ENCODE measurements at regions not wholly inside any gene's neighbourhood (a gene's known extent, or its start where the extent isn't known, plus 50 kb on each side); places are given as distances from the start of the nearest gene placed in this dataset.

DNA sequence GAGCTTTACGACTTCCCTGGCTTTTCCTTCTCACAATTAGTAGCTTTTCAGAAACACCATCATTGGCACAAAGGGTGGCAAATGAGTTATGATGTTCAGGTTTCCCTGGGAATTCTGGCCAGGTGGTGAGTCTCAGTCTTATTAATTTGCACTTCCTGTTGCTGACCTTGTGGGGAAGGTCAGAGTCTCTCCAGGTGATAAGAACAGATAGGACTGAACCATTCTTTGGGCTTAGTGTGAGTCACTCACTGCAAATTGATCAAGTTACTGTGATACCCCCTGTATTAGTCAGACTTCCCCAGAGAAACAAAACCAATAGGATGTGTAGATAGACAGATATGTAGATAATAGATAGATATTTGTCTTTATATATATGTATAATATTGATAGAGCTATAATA is 53.8 kb upstream of the RANBP3L start:
- no peak for DNase-seq (ENCODE audit: low read depth in 2 of 2)

DNA sequence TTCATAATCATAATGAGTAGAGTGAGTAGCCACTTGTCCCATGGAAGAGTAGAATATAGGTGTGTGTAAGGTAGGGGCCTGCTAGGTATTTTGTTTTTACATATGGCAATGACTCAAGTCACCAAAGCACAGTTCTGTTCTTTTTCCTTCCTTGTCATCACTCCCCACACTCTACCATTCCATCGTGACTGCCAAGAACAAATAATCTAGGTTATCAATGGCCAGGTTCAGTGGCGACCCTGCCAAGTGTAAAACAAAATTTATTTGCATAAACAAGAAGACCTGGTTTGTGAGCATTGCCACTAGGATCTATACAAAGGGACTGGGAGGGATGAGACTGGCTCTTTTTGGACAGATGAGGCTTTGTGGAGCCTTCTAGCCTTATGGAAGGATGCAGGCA is 55.2 kb upstream of the RANBP3L start:
- no peak for DNase-seq (ENCODE audit: low read depth in 2 of 2)

DNA sequence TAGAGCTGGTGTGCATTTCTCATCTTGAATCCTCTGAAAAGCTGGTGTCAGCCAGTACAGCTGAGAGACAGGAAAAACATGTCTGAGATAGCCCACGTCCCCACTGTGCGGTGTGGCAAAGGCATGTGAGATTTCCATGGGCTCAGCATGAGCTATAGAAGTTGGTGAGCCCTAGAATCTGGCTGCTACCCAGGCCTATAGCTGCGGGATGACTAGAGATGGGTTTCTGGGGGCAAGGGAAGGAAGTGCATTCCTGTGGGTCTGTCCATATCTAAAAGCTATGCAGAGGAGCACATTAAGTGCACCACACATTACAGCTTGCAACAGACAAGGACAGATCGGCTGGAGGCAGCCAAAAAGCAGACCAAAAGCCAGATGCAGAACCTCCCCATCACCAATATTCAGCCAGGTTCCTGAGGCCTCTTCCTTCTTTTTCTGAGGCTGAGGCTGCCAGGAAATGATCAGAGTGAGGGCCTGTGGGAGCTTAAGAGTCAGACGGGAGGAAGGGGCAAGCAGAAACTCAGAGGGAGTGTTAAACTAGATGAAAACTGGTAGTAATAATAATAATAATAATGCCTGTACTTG is 55.8 kb upstream of the RANBP3L start:
- DNase-seq (ENCODE audit: low read depth in 2 of 2), result no peak

DNA sequence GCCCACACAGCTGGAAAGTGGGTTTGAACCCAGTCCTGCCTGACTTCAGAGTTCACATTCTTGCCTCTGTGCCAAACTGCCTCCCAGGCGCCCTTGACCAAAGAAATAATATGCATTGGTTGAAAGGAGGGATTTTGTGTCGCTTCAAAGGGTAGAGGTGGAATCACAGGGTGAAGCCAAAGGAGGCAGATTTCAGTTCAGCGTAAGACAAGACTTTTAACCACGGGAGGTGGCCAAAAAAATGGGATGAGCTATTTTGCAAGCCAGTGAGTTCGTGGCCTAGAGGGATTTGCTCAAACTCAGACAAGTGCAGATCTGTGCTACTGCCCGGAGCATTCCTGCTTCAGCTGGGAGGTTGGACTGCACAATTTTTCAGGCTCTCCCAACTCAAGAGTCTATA is 57.6 kb upstream of the RANBP3L start:
- no peak for DNase-seq (ENCODE audit: low read depth in 2 of 2)

DNA sequence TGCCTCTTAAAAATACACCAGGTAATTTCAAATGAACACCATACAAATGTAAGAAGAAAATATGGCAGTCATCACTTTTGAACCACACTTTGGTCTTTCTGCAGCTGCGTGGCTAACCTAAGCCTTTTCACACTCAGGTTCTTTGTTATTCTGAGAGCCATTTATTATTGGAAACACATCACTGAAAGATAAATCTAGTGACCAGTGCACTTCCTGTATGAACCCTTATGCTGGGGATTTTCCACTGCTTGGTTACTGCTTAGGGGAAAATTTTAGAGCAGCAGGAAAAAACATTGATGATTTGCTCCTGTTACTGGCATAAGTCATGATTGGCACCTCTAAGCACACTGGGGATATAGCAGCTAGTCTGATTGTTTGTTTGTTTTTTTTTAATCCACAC is 58.6 kb upstream of the RANBP3L start:
- no peak for DNase-seq (ENCODE audit: low read depth in 2 of 2)

DNA sequence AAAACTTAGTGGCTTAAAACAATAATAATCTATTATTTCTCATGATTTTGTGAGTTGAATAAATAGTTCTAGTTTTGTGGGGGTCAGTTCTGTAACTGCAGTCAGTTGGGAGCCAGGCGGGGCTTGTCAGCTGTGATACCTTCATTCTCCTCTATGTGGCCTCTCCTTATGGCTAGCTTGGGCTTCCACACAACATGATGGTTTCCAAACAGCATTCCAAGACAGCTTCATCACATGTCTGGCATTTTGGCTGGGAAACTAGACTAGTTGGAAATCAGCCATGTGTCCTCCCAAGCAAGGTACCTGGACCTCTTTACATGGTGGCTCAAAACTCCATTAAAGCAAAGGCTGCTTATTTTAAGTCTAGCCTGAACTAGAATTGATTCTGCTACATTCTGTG is 61.4 kb upstream of the RANBP3L start:
- no peak for DNase-seq (ENCODE audit: low read depth in 2 of 2)

DNA sequence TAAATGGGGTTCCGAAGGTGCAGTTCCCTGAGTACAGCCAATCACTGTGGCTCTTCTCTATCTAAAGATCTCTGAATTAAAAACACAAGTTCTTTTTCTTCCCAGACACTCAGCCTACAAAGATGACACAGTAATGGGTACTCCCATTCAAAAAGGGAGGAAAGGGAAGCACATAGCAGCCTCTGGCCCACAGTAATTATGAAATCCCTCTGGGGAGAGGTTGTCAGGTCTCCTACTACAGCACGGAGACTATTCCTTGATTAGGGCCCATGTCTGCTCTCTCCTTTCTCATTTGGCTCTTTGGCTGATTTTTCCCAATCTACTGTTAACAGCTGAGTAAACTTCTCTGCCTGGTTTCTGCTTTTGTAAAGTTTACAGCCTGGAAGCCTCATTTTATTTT is 62.0 kb upstream of the RANBP3L start:
- no peak for DNase-seq (ENCODE audit: low read depth in 2 of 2)

DNA sequence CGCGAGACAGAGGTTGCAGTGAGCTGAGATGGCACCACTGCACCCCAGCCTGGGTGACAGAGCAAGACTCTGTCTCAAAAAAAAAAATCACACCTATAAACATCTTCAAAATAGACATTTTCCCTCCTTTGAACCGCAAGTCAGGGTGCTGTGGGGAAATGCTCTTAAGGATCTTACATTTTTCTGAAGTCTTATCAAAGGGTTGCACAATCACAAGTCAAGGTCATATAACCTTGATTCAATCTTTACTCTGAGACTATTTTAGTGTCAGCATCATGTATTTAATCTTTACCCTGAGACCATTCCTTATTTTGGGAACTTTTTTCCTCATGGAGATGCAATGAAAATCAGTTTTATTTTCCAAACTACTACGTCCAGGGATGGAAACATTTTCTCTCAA is 62.8 kb upstream of the RANBP3L start:
- DNase-seq (ENCODE audit: low read depth in 2 of 2), result no peak

DNA sequence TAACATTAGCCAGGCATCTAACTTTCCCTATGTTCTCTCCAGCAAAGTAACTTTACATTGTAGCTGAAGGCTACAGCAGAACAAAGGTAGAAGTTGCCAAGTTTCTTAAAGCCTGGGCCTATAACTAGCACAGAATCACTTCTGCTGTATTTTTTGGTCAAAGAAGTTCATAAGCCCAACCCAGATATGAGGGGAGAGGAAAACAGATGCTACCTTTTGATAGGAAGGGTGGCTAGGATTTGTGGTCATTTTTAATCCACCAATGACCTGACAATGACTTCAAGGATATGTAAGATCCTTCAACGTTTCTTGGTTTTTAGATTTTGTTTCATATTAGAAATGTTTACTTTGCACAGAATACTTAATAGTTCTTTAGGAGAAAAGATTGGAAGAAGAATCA is 64.2 kb upstream of the RANBP3L start:
- DNase-seq (ENCODE audit: low read depth in 2 of 2), result no peak

DNA sequence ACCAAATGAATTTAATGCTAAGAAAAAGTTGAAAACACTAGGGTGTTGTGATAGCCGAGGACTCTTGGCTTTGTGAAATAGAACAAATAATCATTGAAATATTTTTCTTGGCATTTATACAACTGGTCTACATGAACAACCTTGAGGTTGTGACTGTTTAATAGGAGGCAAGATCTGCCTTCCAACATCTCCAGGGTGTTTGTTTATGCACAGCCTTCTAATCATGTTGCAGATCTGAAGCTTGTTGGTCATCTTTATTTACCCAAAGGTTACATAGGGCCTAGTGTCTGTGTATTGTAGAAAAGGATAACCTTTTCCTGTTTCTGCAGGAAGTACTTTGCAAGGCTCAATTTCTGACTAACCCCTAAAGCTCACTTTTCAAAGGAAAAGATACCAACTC is 65.2 kb upstream of the RANBP3L start:
- no peak for DNase-seq (ENCODE audit: low read depth in 2 of 2)

DNA sequence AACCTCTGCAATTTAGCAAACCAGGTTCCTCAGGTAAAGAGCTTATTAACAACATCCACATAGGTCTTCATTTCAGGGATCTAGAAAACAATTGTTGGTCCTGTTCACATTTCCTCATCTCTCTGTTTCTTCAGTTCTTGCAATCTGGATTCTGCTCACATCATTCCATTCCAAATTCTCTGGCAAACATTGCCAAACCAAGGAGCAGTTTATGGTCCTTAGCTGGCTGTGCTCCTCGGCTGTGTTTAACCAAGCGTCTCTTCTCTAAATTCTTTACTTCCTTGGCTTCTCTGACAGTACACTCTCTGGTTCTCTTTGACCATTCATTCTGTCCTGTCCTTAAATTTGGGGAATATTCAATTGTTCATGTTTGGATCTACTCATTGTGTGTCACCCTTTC is 65.8 kb upstream of the RANBP3L start:
- no peak for DNase-seq (ENCODE audit: low read depth in 2 of 2)

DNA sequence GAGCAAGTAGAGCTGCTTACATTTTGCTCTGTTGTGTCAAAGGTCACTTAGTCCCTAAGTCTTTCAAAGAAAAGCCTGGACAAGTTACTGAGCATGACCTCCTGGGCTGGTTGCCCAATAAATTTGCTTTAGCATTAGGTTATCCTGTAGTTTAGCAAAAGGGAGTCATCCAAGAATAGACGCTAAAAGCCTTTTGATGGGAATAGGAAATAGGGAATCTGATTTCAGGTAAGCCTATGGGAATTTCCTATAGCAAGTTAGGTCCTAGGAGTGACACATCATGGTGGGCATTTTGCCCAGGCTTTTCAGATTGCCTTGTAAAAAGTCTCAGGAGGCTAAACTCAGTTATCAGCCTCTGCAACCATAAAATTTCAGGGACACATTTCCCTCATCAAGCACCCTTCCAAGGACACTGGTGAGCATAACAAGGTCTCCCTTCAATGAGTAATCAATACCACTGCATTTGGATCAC is 67.6 kb upstream of the RANBP3L start:
- DNase-seq (ENCODE audit: low read depth in 2 of 2), result no peak

DNA sequence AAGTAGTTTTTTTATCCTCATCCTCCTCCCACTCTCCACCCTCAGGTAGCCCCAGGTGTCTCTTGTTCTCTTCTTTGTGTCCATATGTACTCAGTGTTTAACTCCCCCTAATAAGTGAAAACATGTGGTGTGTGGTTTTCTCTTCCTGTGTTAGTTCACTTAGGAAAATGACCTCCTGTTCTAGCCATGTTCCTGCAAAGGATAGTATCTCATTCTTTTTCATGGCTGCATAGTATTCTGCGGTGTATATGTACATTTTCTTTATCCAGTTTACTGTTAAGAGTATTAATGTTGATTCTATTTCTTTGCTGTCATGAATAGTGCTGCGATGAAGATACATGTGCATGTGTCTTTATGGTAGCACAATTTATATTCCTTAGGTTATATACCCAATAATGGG is 68.4 kb upstream of the RANBP3L start:
- DNase-seq (ENCODE audit: low read depth in 2 of 2), result no peak

DNA sequence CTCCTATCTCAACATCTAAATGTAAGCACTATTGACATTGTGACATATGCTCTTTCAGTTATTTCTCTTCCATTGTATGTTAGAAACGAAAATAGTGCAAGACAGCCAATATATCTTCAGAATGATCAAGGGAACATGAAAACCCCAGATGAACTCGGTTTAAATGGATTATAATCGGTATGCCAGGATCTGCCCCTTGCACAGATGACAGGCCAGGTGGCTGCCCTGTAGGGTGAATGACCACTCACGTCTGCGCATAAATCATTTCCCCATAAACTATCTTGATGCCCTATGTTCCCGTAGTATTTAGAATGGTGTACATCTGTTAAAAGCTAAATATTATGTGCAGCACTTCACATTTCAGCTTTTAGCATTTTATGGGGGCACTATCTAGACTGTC is 69.7 kb upstream of the RANBP3L start:
- DNase-seq (ENCODE audit: low read depth in 2 of 2), result no peak

DNA sequence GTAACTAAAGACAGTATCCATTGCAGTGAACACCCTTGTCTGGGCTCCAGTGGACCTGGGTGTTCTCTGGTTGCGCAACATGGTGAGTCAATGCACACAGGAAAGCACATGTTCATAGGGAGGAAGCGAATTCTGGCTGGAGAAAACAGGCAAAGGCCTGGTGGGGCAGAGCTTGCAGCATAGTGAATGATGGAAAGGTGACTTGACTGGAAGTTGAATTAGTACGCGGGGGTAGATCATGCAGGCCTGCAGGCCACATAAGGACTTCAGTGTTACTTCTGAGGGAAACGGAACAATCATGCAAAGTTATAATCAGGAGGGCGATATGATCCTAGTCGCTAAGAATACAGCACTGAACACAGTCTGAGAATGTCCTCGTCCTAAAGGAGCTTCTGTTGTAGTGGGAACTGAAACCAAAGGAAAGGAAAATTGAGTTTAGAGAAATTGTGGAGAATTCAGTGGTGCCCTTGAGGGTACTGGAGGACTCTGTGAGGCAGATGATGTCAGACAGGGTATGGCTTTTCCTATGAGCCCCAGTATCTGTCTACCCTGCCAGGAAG is 71.9 kb upstream of the RANBP3L start:
- no peak for DNase-seq (ENCODE audit: low read depth in 2 of 2)

DNA sequence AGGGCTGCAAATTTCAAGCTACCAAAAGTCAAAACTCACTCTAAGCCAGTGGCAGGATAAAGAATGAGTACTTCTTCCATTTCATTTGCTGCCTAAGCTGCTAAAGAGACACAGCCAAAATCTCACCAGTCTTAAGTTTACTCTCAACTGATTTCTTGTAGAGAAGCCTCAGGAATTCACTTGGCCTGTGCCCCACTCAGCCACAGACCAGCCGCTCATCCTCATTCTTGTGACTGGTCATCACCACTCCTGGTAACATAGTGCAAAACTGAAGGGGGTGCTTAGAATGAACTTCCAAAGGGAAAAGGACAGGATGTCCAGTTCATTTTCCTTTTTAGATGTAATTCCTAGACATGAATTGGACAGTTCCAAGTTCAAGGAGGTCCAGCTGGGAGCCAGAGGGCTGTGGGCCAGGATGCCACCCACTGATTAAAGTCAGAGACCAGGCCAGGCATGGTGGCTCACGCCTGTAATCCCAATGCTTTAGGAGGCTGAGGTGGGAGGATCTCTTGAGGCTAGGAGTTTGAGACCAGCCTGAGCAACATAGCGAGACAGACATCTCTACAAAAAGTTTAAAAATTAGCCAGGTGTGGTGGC is 72.7 kb upstream of the RANBP3L start:
- DNase-seq (ENCODE audit: low read depth in 2 of 2), result no peak

DNA sequence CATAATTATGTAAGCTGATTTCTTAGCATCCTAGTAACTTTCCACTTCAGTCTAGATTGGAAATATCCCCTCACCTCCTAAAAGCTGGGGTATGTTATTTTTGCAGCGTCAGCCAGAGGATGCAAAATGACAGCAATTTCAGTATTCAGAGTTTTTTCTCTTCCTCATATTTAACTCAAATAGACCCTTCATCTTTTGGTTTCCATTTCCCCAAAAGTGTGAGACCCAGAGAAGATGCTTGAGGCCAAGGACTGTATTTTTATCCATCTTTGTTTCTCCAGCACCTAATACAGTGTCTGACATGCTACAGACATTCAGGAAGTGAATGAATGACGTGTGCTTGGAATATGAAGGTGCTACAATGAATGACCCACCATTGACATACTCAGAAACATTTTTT is 75.5 kb upstream of the RANBP3L start:
- DNase-seq (ENCODE audit: low read depth in 2 of 2), result no peak

DNA sequence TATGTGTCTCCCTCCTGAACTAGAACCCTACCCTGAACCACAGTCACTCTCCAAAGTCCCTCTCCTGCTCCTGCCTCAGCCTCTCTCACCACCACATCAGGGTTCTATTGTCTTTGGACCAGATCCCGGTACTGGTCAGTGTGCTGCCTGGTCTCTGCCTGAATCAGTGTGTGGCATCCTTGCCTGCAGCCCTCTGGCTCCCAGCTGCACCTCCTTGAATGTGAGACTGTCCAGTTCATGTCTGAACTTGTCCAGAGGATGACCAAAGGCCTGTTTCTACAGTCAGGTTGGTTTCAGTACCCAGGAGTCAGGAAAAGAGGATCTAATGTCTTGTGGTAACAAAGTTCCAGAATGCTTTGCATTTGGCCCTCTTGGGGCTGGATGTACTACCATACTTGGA is 76.8 kb upstream of the RANBP3L start:
- no peak for DNase-seq (ENCODE audit: low read depth in 2 of 2)

DNA sequence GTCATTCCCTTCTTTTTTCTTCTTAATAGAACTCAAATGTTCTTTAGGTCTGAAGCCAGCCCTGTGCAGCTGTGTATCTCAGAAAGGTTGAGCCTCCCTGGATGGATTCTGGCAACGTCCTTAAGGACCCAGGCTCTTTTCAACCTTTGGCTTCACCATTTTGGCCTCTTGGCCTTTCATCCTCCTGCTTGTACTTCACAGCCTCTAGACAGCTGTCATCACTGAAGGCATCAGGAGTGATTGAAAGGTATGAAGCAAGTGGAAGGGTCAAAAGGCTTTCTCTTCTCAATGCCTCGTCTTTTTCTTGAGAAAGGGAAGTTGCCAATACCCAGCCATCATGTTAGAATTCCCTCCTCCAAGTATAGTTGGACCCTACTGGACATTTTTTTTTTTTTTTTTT is 81.2 kb upstream of the RANBP3L start:
- DNase-seq (ENCODE audit: low read depth in 2 of 2), result no peak

DNA sequence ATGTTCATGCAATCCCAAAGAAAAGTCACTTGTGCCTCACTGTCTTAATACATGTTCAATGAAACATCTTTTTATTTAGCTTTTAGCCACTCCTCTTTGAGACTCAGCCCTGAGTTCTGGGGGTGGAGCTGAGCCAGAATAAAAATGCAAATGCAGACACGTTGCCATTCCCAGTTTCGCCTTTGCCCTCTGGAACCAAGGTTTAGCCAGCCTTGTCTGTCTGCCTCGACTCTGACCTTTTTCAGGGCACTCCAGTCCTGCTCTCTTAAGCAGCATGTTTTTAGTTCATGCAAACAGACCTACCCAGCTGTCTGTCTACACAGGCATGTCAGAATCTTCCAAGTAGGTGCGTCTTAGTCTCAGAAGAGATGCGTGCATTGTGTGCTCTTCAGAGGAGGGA is 82.2 kb upstream of the RANBP3L start:
- no peak for DNase-seq (ENCODE audit: low read depth in 2 of 2)

DNA sequence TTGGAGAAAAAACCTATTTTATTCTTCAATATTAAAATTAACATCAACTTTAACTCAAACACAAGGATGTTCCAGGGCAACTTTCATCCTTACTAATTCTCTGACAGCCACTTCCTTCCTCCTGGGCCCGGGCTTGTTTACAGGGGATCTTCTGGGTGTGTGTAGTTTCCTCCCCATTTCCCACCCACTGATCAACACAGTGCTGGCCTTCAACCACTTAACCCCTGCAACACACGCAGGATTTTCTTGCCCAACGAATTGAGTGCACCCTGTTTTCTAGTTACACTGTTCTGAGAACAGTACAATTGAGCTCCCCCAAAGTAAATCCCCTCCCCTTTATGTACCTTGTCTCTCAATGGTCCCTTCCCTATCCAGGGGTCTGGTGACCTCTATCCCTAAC is 83.1 kb upstream of the RANBP3L start:
- DNase-seq (ENCODE audit: low read depth in 2 of 2), result no peak

DNA sequence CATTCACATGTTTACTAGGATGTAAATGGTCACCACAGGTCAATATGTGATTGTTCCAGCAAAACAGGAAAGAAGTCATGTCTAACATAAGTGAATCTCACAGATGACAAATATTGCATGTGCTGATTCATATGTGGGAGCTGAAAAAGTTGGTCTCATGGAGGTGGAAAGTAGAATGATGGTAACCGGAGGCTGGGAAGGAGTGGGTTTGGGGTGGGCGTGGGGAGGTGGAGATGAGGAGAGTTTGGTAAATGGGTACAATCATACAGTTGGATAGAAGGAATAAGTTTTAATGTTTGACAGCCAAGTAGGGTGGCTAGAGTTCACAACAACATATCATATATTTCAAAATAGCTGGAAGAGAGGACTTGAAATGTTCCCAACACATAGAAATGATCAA is 83.8 kb upstream of the RANBP3L start:
- no peak for DNase-seq (ENCODE audit: low read depth in 2 of 2)

DNA sequence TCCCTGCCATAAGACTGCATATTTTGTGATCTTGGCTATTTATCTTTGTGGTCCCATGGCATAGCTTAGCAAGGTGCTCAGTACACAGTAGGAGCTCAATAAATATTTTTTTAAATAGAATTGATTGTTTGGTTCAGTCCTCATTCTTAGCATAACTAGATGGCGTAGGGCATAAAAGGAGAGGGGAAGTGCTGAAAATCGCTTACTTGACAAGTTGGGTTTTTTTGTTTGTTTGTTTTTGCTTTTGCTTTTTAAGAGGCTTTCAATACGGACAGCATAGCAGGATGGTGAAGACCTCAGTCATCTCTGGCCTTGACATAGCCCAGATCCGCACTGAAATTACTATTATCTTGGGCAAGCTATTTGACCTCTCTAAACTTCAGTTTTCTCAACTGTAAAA is 86.6 kb upstream of the RANBP3L start:
- DNase-seq (ENCODE audit: low read depth in 2 of 2), result no peak

DNA sequence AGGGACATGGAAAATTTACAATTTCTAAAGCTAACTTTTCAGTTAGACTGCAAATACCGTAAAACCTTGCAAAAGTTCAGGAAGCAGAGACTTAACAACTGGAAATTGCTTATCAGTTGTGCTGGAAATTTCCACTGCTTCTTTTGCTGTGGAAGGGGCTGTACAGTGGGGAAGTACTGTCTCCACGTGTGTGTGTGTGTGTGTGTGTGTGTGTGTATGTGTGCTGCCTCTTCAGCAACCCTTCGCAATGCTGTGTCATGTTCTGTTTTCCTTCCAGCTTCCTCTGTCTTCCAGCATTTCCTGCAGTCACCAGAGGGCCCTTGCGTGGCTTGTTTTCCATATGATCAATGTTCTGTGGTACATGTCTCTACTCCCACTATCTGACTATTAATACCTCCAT is 87.5 kb upstream of the RANBP3L start:
- DNase-seq (ENCODE audit: low read depth in 2 of 2), result no peak
